Psoas muscle (tissue), 7 donors: ENCODE measurements at regions not wholly inside any gene's neighbourhood (a gene's known extent, or its start where the extent isn't known, plus 50 kb on each side); places are given as distances from the start of the nearest gene placed in this dataset.

Experiments
- ATAC-seq, 4 donors: fragments of 200-7000 bp; cut with Tn5 transposase; one replicate each; pipeline ENCODE4 v1.9.1; 2020; ENCODE audit warnings: moderate library complexity in 3 of 4, mild to moderate bottlenecking in 2 of 4
- DNase-seq, 2 donors: peaks; one replicate each; pipeline ENCODE4 v3.0.0-alpha.2; 2020
- H3K27ac ChIP-seq: fragments of 200-600 bp; one replicate; pipeline ENCODE4 v1.8.0; 2022
- H3K27me3 ChIP-seq, 3 donors: fragments of 200-600 bp in 1 of 3; one replicate each; pipeline versions ENCODE4 v1.6.1 to v1.8.0; 2013 to 2022; ENCODE audit warnings: low read length in 2 of 3, mild to moderate bottlenecking in 2 of 3, moderate library complexity in 1 of 3; ENCODE audit not compliant: insufficient read depth in 3 of 3
- H3K36me3 ChIP-seq, 2 donors: fragments of 200-600 bp in 1 of 2; one replicate each; pipeline versions ENCODE4 v1.6.1 to v1.8.0; 2013 to 2022; ENCODE audit warnings: low read depth in 1 of 2, mild to moderate bottlenecking in 1 of 2, moderate library complexity in 1 of 2; ENCODE audit not compliant: insufficient read depth in 1 of 2
- H3K4me1 ChIP-seq: fragments of 200-600 bp; one replicate; pipeline ENCODE4 v1.8.0; 2022
- H3K4me3 ChIP-seq: fragments of 200-600 bp; one replicate; pipeline ENCODE4 v1.8.0; 2022; ENCODE audit warnings: mild to moderate bottlenecking
- H3K9me3 ChIP-seq: fragments of 200-600 bp; one replicate; pipeline ENCODE4 v1.8.0; 2022
- WGBS, 3 donors: extraction: QIAGEN DNeasy Blood & Tissue Kit; methylation state at CpG; one replicate each; pipeline versions ENCODE4 v1.1.6 to v1.1.7; 2013; 5-methylcytosine and 5-hydroxymethylcytosine counted together
- intact Hi-C, 2 donors: fragments of 100-400 bp; cut with DNase I; formaldehyde crosslinking; loops; one replicate each; pipeline versions ENCODE4 v1.11.0 to v1.14.2; 2022
- TF ChIP-seq, protein P1 (sequence below): fragments of 200-600 bp; IDR thresholded peaks from one replicate; pipeline ENCODE4 v1.8.0; 2022; ENCODE audit warnings: antibody characterized with exemption
- donor health status: healthy with polysubstance abuse.
- donor health status: DM: no; HTN: no; CAD: no; lungs with moderate emphysema.
- donor health status: Bipolar disorder and iron deficiency.
- donor health status: healthy.
- donor health status: DM: yes; HTN: yes; CAD: no.
- donor health status: DM: no; HTN: no; CAD: no.
- donor health status: DM: yes; HTN: yes; CAD: no.

GRCh38 chr1:186578325-186579016 is 101.8 kb downstream of the PTGS2 start:
- Histone ChIP-seq H3K9me3 (no peaks in the 10 kb centered on the region), H3K27me3 (no peaks in the 10 kb centered on the region), H3K27ac (no peak overlapping the region), H3K36me3 (no peaks in the 10 kb centered on the region), H3K4me1 (no peaks in the 10 kb centered on the region), H3K4me3 (no peak overlapping the region)
- ATAC-seq (no peak), DNase-seq (no peak)
- TF ChIP-seq, protein P1, sequence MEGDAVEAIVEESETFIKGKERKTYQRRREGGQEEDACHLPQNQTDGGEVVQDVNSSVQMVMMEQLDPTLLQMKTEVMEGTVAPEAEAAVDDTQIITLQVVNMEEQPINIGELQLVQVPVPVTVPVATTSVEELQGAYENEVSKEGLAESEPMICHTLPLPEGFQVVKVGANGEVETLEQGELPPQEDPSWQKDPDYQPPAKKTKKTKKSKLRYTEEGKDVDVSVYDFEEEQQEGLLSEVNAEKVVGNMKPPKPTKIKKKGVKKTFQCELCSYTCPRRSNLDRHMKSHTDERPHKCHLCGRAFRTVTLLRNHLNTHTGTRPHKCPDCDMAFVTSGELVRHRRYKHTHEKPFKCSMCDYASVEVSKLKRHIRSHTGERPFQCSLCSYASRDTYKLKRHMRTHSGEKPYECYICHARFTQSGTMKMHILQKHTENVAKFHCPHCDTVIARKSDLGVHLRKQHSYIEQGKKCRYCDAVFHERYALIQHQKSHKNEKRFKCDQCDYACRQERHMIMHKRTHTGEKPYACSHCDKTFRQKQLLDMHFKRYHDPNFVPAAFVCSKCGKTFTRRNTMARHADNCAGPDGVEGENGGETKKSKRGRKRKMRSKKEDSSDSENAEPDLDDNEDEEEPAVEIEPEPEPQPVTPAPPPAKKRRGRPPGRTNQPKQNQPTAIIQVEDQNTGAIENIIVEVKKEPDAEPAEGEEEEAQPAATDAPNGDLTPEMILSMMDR = no peak
- intact Hi-C loops = no loop called here
- 59 to 73% (median 60%) methylated on average over 5 of the region's 5 CpGs for WGBS, 3 donors

DNA sequence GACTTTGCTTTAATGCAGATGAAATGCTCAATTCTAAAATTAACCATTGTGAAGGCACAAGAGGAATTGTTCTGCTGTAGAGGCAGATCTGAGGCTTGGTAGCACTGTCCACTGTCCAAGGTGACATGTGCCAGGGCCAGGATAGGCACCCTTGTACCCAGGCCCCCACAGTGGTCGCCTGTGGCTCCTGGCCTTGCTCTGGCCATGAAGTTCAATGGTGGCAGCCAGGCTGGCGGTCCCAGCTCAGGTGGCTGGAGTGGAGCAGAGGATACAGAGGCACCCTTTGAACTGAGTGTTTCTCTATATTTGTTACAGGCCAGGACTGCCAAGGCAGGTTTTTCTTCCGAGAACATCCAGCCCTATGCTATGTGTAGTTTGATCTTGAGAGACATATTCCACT is 102.6 kb downstream of the PTGS2 start:
- H3K27ac ChIP-seq = no peak overlapping the region
- H3K27me3 ChIP-seq = no peaks in the 10 kb centered on the region
- TF ChIP-seq, protein P1 = no peak
- H3K9me3 ChIP-seq = no peaks in the 10 kb centered on the region
- no peak for DNase-seq
- H3K4me1 ChIP-seq = no peaks in the 10 kb centered on the region
- intact Hi-C loops = no loop called here
- H3K4me3 ChIP-seq = no peak overlapping the region
- ATAC-seq = no peak
- WGBS, 3 donors = 88 to 98% (median 90%) methylated on average over 3 of the region's 3 CpGs
- H3K36me3 ChIP-seq = no peaks in the 10 kb centered on the region

DNA sequence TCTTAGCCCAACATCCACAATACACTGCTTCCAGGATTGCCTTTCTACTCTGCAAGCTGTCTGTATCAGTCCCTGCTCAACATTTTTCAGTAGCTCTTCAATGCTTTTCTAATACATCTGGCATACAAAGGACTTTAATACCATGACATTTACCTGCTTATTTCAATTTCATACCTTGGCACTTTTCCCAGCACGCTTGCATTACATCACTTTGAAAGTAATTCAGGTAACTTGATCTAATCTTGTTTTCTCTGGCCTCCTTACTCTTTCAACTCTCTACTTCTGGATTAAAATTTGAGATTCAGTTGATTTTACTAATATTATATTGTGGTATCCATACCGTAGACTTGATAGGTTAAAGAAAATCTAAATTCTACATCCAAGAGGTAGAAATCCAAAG is 103.0 kb downstream of the PTGS2 start:
- Histone ChIP-seq H3K36me3 (no peaks in the 10 kb centered on the region), H3K27ac (no peak overlapping the region), H3K4me1 (no peaks in the 10 kb centered on the region), H3K9me3 (no peaks in the 10 kb centered on the region), H3K4me3 (no peak overlapping the region), H3K27me3 (no peaks in the 10 kb centered on the region)
- intact Hi-C loops = no loop called here
- TF ChIP-seq, protein P1 = no peak
- 45 to 56% (median 56%) methylated on average over 2 of the region's 2 CpGs for WGBS, 3 donors
- no peak for DNase-seq
- no peak for ATAC-seq

DNA sequence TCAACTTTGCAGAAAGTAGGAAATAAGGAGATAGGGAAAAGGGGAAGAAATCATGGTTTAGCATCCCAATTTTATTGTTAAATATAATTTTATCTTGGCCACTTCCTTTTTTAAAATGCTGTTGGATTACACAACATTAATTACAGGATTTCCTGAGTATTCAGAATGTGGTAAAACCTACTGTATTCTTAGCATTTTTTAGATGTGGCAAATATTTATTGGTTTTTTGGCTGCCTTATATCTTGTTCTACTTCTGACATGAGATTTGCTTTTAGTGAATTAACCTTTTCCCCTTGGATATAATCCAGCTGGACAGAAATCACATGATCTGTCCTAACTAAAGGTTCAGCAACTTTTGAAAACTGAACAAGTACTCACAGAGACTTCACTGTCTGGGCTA is 104.9 kb downstream of the PTGS2 start:
- intact Hi-C loops = no loop called here
- ATAC-seq = no peak
- Histone ChIP-seq H3K9me3 (no peaks in the 10 kb centered on the region), H3K27me3 (no peaks in the 10 kb centered on the region), H3K36me3 (no peaks in the 10 kb centered on the region), H3K4me3 (no peak overlapping the region), H3K27ac (no peak overlapping the region), H3K4me1 (no peaks in the 10 kb centered on the region)
- DNase-seq = no peak
- TF ChIP-seq, protein P1 = no peak

- DNase-seq (no peak), ATAC-seq (no peak)
- Histone ChIP-seq H3K4me1 (no peaks in the 10 kb centered on the region), H3K27me3 (no peaks in the 10 kb centered on the region), H3K9me3 (no peaks in the 10 kb centered on the region), H3K4me3 (no peak overlapping the region), H3K36me3 (no peaks in the 10 kb centered on the region), H3K27ac (no peak overlapping the region)
- intact Hi-C loops = no loop called here
- 59 to 68% (median 68%) methylated on average over 1 of the region's 1 CpG for WGBS, 3 donors
- TF ChIP-seq, protein P1 = no peak
Observed at GRCh38 chr1:186574926-186575325, 105.3 kb downstream of the PTGS2 start.
